Bronchial epithelial cell (primary cell): ENCODE measurements at regions not wholly inside any gene's neighbourhood (a gene's known extent, or its start where the extent isn't known, plus 50 kb on each side); places are given as distances from the start of the nearest gene placed in this dataset.
A peak's percentile ranks its signal among the peaks of the same experiment; 100 is the strongest.

Experiments used
- DNase-seq: peaks from one replicate; pipeline ENCODE4 v3.0.0-alpha.2; 2010; ENCODE audit warnings: low read depth
- FAIRE-seq: peaks from 2 replicates; lab custom pipeline; 2011; peaks lifted over from hg19 to GRCh38; lab: Jason Lieb, UNC
- H3K27me3 ChIP-seq: 2 replicates; pipeline ENCODE4 v1.5.1; 2011; ENCODE audit warnings: low read length; ENCODE audit not compliant: control insufficient read depth, insufficient read depth
- H3K36me3 ChIP-seq: 2 replicates; pipeline ENCODE4 v1.5.1; 2011; ENCODE audit warnings: low read length; ENCODE audit not compliant: control insufficient read depth, insufficient read depth
- H3K4me3 ChIP-seq: 2 replicates; pipeline ENCODE4 v1.5.1; 2011; ENCODE audit warnings: mild to moderate bottlenecking, low read depth, low read length, control low read depth
- CTCF ChIP-seq: IDR thresholded peaks from 2 replicates; pipeline ENCODE4 v1.5.1; 2011; ENCODE audit warnings: mild to moderate bottlenecking, moderate library complexity, low read length, control low read depth, inconsistent platforms; ENCODE audit not compliant: insufficient read depth, severe bottlenecking

GRCh38 chr1:78760858-78761257 is 111.2 kb downstream of the IFI44 start:
- H3K36me3 ChIP-seq, result no peaks in the 10 kb centered on the region
- DNase-seq, result peak; percentile 42
- H3K4me3 ChIP-seq, result no peak overlapping the region
- H3K27me3 ChIP-seq, result no peaks in the 10 kb centered on the region
- TF ChIP-seq CTCF, result no peak
- no peak for FAIRE-seq

- no peaks in the 10 kb centered on the region for H3K27me3 ChIP-seq
- FAIRE-seq (no peak), DNase-seq (no peak)
- TF ChIP-seq CTCF, result no peak
- no peaks in the 10 kb centered on the region for H3K36me3 ChIP-seq
- no peak overlapping the region for H3K4me3 ChIP-seq
Observed at GRCh38 chr1:78762113-78762512, 112.5 kb downstream of the IFI44 start.

- no peak for FAIRE-seq
- no peak for TF ChIP-seq CTCF
- H3K4me3 ChIP-seq, result no peak overlapping the region
- no peak for DNase-seq
- no peaks in the 10 kb centered on the region for H3K27me3 ChIP-seq
- H3K36me3 ChIP-seq, result no peaks in the 10 kb centered on the region
Observed at GRCh38 chr1:78765489-78765888, 115.9 kb downstream of the IFI44 start.

- FAIRE-seq (no peak), DNase-seq (no peak)
- TF ChIP-seq CTCF, result no peak
- no peaks in the 10 kb centered on the region for H3K27me3 ChIP-seq
- no peak overlapping the region for H3K4me3 ChIP-seq
- H3K36me3 ChIP-seq, result no peaks in the 10 kb centered on the region
Observed at GRCh38 chr1:78779831-78780230, 130.2 kb downstream of the IFI44 start.

- H3K4me3 ChIP-seq, result no peak overlapping the region
- TF ChIP-seq CTCF, result no peak
- FAIRE-seq (no peak), DNase-seq (peak; percentile 15)
- no peaks in the 10 kb centered on the region for H3K36me3 ChIP-seq
- H3K27me3 ChIP-seq, result no peaks in the 10 kb centered on the region
Observed at GRCh38 chr1:78787544-78787943, 137.9 kb downstream of the IFI44 start.

GRCh38 chr1:78790174-78790573 is 140.5 kb downstream of the IFI44 start:
- no peak for TF ChIP-seq CTCF
- FAIRE-seq, result no peak
- H3K4me3 ChIP-seq, result no peak overlapping the region

More at GRCh38 chr1:78790174-78790573, 140.5 kb downstream of the IFI44 start:
- no peak for DNase-seq
- Histone ChIP-seq H3K36me3 (no peaks in the 10 kb centered on the region), H3K27me3 (no peaks in the 10 kb centered on the region)
